NT2/D1 (cell line): ENCODE measurements at regions not wholly inside any gene's neighbourhood (a gene's known extent, or its start where the extent isn't known, plus 50 kb on each side); places are given as distances from the start of the nearest gene placed in this dataset.

Source experiments
- SUZ12 ChIP-seq: IDR thresholded peaks from 2 replicates; pipeline ENCODE4 v1.6.1; 2011; ENCODE audit not compliant: insufficient read length, insufficient read depth; ENCODE audit errors: extremely low read depth
- ZNF274 ChIP-seq: IDR thresholded peaks from 2 replicates; pipeline ENCODE4 v1.6.1; 2011; ENCODE audit warnings: mild to moderate bottlenecking, low read depth, low read length

DNA sequence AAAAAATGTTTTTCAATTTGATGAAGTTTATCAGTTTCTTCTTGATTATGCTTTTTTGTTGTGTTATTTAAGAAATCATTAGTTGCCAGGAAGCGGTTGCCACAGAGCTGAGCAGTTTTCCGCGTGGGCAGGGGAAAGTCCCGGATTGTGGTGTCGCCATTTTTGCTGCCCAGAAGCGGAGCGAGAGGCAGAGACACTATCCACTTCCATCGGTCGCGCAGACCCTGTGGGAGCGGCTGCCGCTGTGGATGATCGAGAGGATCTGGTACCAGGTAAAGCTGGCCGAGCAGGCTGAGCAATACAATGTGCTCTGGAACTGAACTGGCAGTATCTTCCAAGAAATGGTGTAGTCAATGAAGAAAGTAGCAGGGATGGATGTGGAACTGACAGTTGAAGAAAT, 119.8 kb downstream of the ZNF736 start:
- TF ChIP-seq SUZ12: no peak
- no peak for TF ChIP-seq ZNF274
